ENCODE measurements at regions not wholly inside any gene's neighbourhood (a gene's known extent, or its start where the extent isn't known, plus 50 kb on each side); places are given as distances from the start of the nearest gene placed in this dataset.

DNA sequence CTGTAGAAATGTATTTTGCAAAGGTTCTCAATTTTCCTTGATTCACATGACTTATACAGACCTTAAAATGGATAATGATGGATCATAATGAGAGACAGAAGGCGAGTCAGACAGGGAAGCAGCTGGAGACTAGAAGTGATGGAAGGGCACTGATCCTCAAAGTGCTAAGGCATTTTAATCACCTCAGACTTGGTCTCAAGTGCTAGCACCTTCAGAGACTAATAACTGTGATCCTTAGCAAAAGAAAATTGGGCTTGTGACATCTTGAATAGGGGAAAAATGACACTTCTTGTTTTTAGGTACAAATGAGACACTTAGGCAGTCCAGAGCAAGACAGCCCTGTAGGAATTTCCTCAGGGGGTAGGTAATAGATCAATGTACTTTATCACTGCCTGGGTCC is 1011.7 kb downstream of the SQOR start:
- no peak for TF ChIP-seq POLR2A (IDR thresholded peaks at IDR 0.05)
- TF ChIP-seq, protein P1, sequence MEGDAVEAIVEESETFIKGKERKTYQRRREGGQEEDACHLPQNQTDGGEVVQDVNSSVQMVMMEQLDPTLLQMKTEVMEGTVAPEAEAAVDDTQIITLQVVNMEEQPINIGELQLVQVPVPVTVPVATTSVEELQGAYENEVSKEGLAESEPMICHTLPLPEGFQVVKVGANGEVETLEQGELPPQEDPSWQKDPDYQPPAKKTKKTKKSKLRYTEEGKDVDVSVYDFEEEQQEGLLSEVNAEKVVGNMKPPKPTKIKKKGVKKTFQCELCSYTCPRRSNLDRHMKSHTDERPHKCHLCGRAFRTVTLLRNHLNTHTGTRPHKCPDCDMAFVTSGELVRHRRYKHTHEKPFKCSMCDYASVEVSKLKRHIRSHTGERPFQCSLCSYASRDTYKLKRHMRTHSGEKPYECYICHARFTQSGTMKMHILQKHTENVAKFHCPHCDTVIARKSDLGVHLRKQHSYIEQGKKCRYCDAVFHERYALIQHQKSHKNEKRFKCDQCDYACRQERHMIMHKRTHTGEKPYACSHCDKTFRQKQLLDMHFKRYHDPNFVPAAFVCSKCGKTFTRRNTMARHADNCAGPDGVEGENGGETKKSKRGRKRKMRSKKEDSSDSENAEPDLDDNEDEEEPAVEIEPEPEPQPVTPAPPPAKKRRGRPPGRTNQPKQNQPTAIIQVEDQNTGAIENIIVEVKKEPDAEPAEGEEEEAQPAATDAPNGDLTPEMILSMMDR (IDR thresholded peaks at IDR 0.05) = no peak

Measured in esophagus squamous epithelium (tissue), 4 donors.